ENCODE measurements at regions not wholly inside any gene's neighbourhood (a gene's known extent, or its start where the extent isn't known, plus 50 kb on each side); places are given as distances from the start of the nearest gene placed in this dataset.

DNA sequence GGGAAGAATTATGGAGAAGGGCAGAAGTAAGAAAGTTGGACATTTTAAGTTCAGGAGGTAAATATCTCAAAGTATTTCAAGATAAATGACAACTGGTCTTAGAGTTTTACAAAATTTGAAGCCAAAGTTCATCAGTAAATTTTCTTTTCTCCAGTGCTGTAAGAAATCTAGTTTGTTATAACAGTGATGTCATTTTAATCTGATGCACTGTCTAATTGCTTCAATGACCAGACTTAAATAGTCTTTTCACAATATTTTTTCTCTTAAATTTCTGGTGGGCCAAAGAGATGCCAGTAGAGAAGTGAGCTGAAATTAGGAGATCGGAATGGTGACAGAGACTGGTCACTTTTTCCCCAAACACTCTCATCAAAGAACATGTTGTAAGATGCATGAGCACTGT lies 156.5 kb upstream of the TMEM161B start:
- H3K9me3 Mint-ChIP-seq = no peaks in the 10 kb centered on the region

DNA sequence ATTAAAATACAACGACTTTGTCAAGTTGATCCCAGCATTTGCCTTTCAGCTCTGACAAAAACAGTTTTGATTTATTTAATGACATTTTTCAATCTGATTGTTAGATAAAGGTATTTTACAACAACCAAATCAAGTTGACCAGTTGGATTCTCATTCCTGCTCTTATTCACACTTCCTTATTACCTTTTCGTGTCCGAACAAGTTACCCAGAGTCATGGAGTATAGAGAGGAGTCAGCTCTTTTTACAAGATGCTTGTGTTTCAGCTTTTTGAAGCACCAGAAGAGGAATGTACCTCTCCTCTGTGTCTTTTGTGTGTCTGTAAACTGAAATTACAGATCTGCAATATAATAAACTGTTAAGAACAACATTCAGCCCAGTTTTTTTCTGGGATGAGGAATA lies 151.3 kb upstream of the TMEM161B start:
- DNase-seq (no peak), ATAC-seq (replicated peaks) (no peak)
- Mint-ChIP-seq H3K4me3 (no peak overlapping the region), H3K36me3 (ENCODE audit: insufficient read depth) (peaks cover 2% of the 10 kb centered on the region), H3K27me3 (peaks cover 9 to 10% of the 10 kb centered on the region in 2 donors), H3K4me1 (ENCODE audit: low read depth in 2 of 2) (no peaks in the 10 kb centered on the region), H3K27ac (no peak overlapping the region), H3K9me3 (no peaks in the 10 kb centered on the region)

More for the DNA sequence above, 156.5 kb upstream of the TMEM161B start:
- ATAC-seq (replicated peaks) = no peak
- H3K36me3 Mint-ChIP-seq (ENCODE audit: insufficient read depth) = no peaks in the 10 kb centered on the region
- no peak overlapping the region for H3K27ac Mint-ChIP-seq
- no peaks in the 10 kb centered on the region for H3K4me1 Mint-ChIP-seq (ENCODE audit: low read depth in 2 of 2)
- no peak for DNase-seq
- peaks cover 0 to 15% of the 10 kb centered on the region in 2 donors for H3K27me3 Mint-ChIP-seq
- H3K4me3 Mint-ChIP-seq = no peak overlapping the region

DNA sequence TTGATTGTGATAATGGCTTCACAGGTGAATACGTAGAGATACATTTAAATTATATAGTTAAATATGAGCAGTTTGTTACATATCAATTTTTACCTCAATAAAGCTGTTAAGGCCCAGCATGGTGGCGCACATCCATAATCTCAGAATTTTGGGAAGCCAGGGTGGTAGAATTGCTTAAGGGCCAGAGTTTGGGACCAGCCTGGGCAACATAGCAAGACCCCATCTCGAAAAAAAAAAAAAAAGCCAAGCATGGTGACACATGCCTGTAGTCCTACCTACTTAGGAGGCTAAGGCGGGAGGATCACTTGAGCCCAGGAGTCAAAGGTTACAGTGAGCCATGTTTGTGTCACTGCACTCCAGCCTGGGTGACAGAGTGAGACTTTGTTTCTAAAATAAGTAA lies 138.7 kb upstream of the TMEM161B start:
- Mint-ChIP-seq H3K27ac (no peak overlapping the region), H3K4me3 (no peak overlapping the region), H3K27me3 (peaks cover 0 to 9% of the 10 kb centered on the region in 2 donors), H3K36me3 (ENCODE audit: insufficient read depth) (peaks cover 3% of the 10 kb centered on the region), H3K4me1 (ENCODE audit: low read depth in 2 of 2) (no peaks in the 10 kb centered on the region), H3K9me3 (no peaks in the 10 kb centered on the region)
- DNase-seq (no peak), ATAC-seq (replicated peaks) (no peak)

DNA sequence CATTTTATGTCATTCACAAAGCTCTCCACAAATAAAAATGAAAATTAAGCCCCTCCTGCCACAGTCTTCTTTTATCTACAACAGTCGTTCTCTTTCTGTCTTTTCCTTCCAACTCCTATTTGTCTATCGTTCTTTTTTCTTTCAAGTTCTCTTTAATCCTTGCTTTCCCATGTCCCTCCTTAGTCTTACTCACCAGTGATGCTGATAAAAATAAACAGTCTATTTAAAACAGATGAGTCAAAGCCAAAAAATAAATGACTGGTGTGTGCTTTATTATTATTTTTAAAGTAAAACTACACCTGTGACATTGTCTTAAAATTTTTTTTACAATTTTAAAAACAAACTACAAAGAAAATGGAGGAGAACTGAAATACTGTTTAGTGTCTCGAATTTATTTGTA lies 137.1 kb upstream of the TMEM161B start:
- Mint-ChIP-seq H3K4me1 (ENCODE audit: low read depth in 2 of 2) (no peaks in the 10 kb centered on the region), H3K27ac (no peak overlapping the region), H3K36me3 (ENCODE audit: insufficient read depth) (peaks cover 3% of the 10 kb centered on the region), H3K27me3 (peaks cover 0 to 9% of the 10 kb centered on the region in 2 donors), H3K4me3 (no peak overlapping the region), H3K9me3 (no peaks in the 10 kb centered on the region)
- DNase-seq (no peak), ATAC-seq (replicated peaks) (no peak)

DNA sequence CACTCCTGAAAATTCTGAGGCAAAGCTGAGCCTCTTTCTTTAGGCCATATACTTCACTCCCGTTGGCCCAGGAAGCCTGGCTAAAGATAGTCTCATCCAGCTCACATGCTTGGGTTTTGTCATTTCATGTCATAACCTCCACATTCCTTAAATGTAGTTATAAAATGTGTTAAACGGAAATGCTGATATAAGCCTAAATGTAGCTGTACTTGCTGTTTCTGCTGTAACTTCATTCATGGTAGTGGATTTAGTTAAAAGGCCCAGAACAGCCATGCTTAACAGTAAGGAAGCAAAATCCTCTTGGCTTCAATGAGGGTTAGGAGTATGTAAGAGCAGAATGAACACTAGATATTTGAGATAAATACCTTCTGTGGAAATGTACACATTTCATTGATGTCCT lies 135.8 kb upstream of the TMEM161B start:
- peaks cover 0 to 16% of the 10 kb centered on the region in 2 donors for H3K27me3 Mint-ChIP-seq
- no peak overlapping the region for H3K27ac Mint-ChIP-seq
- no peak overlapping the region for H3K4me3 Mint-ChIP-seq
- no peaks in the 10 kb centered on the region for H3K9me3 Mint-ChIP-seq
- ATAC-seq (replicated peaks) (no peak), DNase-seq (no peak)
- peaks cover 3% of the 10 kb centered on the region for H3K36me3 Mint-ChIP-seq (ENCODE audit: insufficient read depth)
- no peaks in the 10 kb centered on the region for H3K4me1 Mint-ChIP-seq (ENCODE audit: low read depth in 2 of 2)

DNA sequence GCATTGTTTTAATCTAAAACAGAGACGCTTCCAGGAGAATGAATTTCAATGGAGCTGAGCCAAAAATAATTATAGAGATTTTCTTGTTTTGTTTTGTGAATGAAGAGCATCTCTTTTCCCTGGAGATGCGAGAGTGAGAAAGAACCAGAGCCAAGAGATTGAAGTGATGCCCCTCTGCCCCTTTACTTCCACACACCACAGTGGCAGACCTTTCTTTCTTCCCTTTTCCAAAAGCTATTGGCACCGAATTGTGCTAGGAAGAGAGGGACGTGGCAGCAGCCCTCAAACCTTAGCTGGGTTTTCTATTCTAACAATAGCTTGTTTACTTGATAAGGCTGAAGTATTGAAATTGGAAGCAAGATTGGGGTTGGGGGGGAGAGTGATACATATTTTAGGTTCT lies 133.0 kb upstream of the TMEM161B start:
- no peaks in the 10 kb centered on the region for H3K36me3 Mint-ChIP-seq (ENCODE audit: insufficient read depth)
- peaks cover 0 to 4% of the 10 kb centered on the region in 2 donors for H3K4me1 Mint-ChIP-seq (ENCODE audit: low read depth in 2 of 2)
- H3K9me3 Mint-ChIP-seq = no peaks in the 10 kb centered on the region
- H3K27me3 Mint-ChIP-seq = peaks cover 20 to 25% of the 10 kb centered on the region in 2 donors
- H3K27ac Mint-ChIP-seq = no peak overlapping the region
- H3K4me3 Mint-ChIP-seq = no peak overlapping the region
- ATAC-seq (replicated peaks) (no peak), DNase-seq (no peak)

DNA sequence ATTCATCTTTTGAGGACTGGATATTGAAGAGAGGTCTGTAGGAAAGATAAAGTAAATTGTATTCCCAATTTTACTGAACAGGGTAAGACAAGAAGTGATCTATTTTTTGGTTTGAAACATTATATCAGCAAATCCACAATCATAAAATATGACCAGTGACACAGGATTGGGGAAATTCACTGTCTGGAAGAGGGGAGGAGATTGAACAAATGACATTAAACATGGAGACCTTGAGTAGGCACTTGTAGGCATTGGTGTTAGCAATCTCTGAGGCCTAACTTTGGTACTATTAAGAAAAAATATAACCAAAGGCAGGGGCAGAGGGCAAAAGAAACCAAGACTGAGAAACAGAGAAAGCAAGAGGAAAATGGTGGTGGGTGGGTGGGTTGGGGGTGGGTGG lies 132.6 kb upstream of the TMEM161B start:
- H3K9me3 Mint-ChIP-seq = no peaks in the 10 kb centered on the region
- H3K4me3 Mint-ChIP-seq = no peak overlapping the region
- DNase-seq = no peak

DNA sequence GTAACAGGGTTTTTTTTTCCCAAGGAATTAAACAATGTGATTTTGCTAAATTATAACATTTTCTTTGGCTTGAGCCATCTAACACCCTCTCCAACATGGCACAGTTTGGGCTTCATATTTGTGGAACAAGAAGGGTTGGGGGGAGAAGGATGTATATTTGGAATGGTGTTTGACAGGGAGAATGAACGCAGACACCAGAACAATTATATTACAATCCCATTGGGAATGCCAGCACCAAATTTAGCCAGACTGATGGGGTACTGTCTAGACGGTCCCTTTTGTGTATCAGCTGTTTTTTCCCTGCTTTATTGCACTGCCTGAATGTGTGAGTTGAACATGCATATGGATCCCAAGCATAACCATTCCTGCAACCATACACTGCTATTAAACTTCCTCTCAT lies 130.9 kb upstream of the TMEM161B start:
- Mint-ChIP-seq H3K9me3 (no peaks in the 10 kb centered on the region), H3K4me3 (no peak overlapping the region), H3K4me1 (ENCODE audit: low read depth in 2 of 2) (peaks cover 0 to 4% of the 10 kb centered on the region in 2 donors), H3K27me3 (peaks cover 27 to 34% of the 10 kb centered on the region in 2 donors), H3K36me3 (ENCODE audit: insufficient read depth) (no peaks in the 10 kb centered on the region), H3K27ac (no peak overlapping the region)
- ATAC-seq (replicated peaks) = no peak
- no peak for DNase-seq

More for the DNA sequence above, 132.6 kb upstream of the TMEM161B start:
- H3K27me3 Mint-ChIP-seq = peaks cover 25 to 28% of the 10 kb centered on the region in 2 donors
- ATAC-seq (replicated peaks) = no peak
- H3K4me1 Mint-ChIP-seq (ENCODE audit: low read depth in 2 of 2) = peaks cover 0 to 4% of the 10 kb centered on the region in 2 donors
- H3K27ac Mint-ChIP-seq = no peak overlapping the region
- H3K36me3 Mint-ChIP-seq (ENCODE audit: insufficient read depth) = no peaks in the 10 kb centered on the region

DNA sequence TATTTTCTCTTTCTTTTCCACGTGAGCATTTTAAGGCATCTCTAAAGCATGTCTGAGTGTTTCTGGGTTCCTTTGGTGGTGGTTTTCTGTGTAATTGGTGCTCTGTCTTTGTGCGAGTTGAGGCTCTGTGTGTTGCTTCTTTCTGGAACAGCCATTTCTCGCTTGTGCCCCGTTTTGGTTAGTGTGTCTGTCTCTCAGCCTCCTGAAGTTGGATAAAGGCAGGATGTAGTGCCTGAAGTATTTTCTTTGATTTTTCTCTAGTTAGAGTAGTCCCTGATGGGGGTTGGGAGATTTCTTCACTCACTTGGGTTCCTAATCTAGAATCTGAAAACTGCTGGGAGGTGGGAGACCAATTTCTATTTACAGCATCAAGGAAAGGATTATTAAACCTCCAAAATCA lies 129.7 kb upstream of the TMEM161B start:
- ATAC-seq (replicated peaks) (no peak), DNase-seq (no peak)
- H3K4me1 Mint-ChIP-seq (ENCODE audit: low read depth in 2 of 2) = peaks cover 0 to 4% of the 10 kb centered on the region in 2 donors
- peaks cover 27 to 41% of the 10 kb centered on the region in 2 donors for H3K27me3 Mint-ChIP-seq
- no peak overlapping the region for H3K27ac Mint-ChIP-seq
- H3K4me3 Mint-ChIP-seq = no peak overlapping the region
- no peaks in the 10 kb centered on the region for H3K9me3 Mint-ChIP-seq
- no peaks in the 10 kb centered on the region for H3K36me3 Mint-ChIP-seq (ENCODE audit: insufficient read depth)

DNA sequence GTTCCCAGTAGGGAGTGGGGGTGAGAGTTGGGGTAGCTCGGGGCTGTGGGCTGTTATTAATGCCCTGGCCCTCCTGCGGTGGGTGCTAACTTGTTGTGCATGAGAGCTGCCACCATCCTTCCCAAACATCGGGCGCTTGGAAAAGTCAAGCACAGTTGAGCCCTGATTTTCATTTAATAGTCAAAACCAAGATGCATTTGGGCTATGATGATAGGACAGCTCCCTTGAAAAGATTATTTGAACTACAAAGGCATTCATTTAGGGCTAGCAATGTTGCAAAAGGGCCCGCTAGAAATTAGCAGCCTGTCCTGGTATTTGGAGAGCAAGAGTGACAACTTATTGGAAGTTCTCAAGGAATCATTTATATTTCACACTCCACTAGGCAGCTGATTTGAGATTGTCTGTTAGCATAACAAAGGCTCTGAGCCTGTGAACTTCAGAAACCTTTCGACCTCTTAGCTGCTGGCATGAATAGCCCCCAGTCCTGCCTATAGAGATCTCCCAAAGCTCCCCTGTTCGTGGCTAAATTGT lies 128.2 kb upstream of the TMEM161B start:
- ATAC-seq (replicated peaks) (no peak), DNase-seq (no peak)
- no peaks in the 10 kb centered on the region for H3K36me3 Mint-ChIP-seq (ENCODE audit: insufficient read depth)
- H3K4me1 Mint-ChIP-seq (ENCODE audit: low read depth in 2 of 2) = peaks cover 0 to 4% of the 10 kb centered on the region in 2 donors
- H3K27me3 Mint-ChIP-seq = peaks cover 27 to 41% of the 10 kb centered on the region in 2 donors
- H3K4me3 Mint-ChIP-seq = no peak overlapping the region
- H3K27ac Mint-ChIP-seq = no peak overlapping the region
- no peaks in the 10 kb centered on the region for H3K9me3 Mint-ChIP-seq

DNA sequence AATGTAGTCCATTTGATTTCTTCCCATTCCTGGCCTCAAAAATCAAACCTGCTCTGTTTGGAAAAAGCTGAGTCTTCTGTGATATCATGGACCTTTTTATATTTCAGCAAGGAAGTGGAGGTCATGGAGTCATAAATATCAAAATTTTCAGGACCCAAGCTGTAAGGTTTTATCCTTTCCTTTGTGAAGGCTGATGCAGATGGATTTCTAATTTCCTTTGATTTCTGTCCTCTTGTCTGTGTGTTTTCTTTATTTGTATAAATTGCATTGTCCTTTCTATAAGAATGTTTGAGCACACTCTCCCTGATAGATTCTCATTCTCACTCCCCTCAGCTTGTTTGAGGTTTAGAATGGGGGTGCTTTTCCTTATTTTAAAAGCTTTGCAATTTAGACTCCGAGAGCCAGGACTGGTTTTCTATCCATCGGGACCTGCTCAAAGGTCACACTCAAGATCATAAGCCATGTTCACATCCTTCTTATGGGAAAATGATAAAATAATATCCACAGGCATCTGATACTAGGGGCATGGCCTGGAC lies 127.4 kb upstream of the TMEM161B start:
- H3K4me3 Mint-ChIP-seq = no peak overlapping the region
- no peak for DNase-seq
- H3K9me3 Mint-ChIP-seq = no peaks in the 10 kb centered on the region

DNA sequence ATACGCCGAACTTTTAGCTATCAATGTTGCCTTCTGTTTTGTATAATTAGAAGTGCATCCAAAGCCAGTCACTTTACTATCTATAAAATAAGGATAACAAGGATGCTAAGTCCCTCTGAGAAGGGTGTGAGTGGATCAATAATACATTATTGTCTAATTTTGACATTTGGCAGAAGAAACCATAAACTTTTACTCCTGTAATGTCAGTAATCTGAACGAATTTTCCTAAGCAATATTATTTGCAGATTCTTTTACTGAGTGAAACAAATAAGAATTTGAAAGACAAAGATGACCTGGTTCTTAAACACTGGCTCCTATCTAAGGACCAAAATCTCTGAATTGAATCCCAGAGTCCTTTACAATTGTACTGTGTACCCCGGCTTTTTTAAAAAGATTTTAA lies 126.6 kb upstream of the TMEM161B start:
- Mint-ChIP-seq H3K36me3 (ENCODE audit: insufficient read depth) (no peaks in the 10 kb centered on the region), H3K27ac (no peak overlapping the region), H3K4me1 (ENCODE audit: low read depth in 2 of 2) (peaks cover 0 to 4% of the 10 kb centered on the region in 2 donors), H3K27me3 (peaks cover 27 to 45% of the 10 kb centered on the region in 2 donors), H3K9me3 (no peaks in the 10 kb centered on the region), H3K4me3 (no peak overlapping the region)
- DNase-seq (no peak), ATAC-seq (replicated peaks) (no peak)

More for the DNA sequence above, 127.4 kb upstream of the TMEM161B start:
- Mint-ChIP-seq H3K4me1 (ENCODE audit: low read depth in 2 of 2) (peaks cover 0 to 4% of the 10 kb centered on the region in 2 donors), H3K27ac (no peak overlapping the region), H3K36me3 (ENCODE audit: insufficient read depth) (no peaks in the 10 kb centered on the region), H3K27me3 (peaks cover 27 to 41% of the 10 kb centered on the region in 2 donors)
- no peak for ATAC-seq (replicated peaks)

DNA sequence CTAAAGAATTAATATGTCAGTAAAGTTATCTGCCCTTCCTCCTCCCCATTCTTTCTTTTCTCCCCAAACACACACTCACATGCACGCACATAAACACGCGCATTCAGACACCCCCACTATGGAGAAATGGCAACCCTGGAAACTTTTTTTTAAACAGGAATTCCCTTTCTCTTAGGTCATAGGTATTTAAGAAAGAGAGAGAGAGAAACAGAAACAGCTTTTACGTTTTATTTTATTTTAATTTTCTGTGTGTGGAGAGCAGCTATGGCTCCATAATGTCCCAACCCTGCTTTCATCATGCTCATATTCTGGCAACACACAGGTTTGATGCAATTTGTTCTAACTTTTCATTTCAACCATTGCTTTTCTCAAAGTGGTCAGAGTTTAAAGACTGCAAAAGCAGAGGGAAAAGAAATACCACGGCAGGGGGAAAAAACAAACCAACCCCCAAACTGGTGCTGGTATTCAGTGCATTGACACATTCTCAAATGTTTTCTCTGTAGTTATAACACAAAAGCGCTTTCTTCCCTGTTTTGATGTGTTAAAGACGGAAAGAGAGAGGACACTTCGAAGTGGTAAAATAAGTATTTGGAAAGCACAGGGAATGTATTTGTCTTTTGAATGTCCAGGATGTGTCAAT lies 126.0 kb upstream of the TMEM161B start:
- Mint-ChIP-seq H3K27me3 (peaks cover 33 to 48% of the 10 kb centered on the region in 2 donors), H3K9me3 (no peaks in the 10 kb centered on the region), H3K27ac (no peak overlapping the region), H3K4me3 (no peak overlapping the region), H3K36me3 (ENCODE audit: insufficient read depth) (no peaks in the 10 kb centered on the region), H3K4me1 (ENCODE audit: low read depth in 2 of 2) (peaks cover 0 to 4% of the 10 kb centered on the region in 2 donors)
- DNase-seq (no peak), ATAC-seq (replicated peaks) (no peak)
